GM12878 (cell line): ENCODE measurements at regions not wholly inside any gene's neighbourhood (a gene's known extent, or its start where the extent isn't known, plus 50 kb on each side); places are given as distances from the start of the nearest gene placed in this dataset.

Experiments used
- ATAC-seq: fragments of 200-7000 bp; cut with Tn5 transposase; 3 replicates; pipeline ENCODE4 v1.9.1; 2020; ENCODE audit warnings: mild to moderate bottlenecking, moderate library complexity
- BruUV-seq: library from RNA; stranded (reverse); fragments of 400-500 nt; replicated peaks from 2 replicates; lab custom pipeline; 2021; lab: Mats Ljungman, UMichigan
- CTCF ChIA-PET: fragments of 300-600 bp; sonication (Branson Sonifier 250); formaldehyde crosslinking; extraction: SDS; loops from one replicate; lab custom pipeline; 2021; ENCODE audit warnings: inconsistent platforms; lab: Yijun Ruan, JAX
- POLR2A ChIA-PET: fragments of 350-600 bp; formaldehyde crosslinking; extraction: SDS; loops from one replicate; lab custom pipeline; 2021; ENCODE audit warnings: inconsistent platforms; lab: Charles Lee
- RAD21 ChIA-PET: fragments of 300-600 bp; sonication (Branson Sonifier 250); formaldehyde crosslinking; loops from one replicate; lab custom pipeline; 2023; ENCODE audit warnings: antibody characterized with exemption; ENCODE audit not compliant: unreplicated experiment; lab: Charles Lee
- SMC1A ChIA-PET: fragments of 300-600 bp; sonication (Branson Sonifier 250); formaldehyde crosslinking; loops from one replicate; lab custom pipeline; 2023; ENCODE audit not compliant: unreplicated experiment, uncharacterized antibody; lab: Charles Lee
- DNase-seq: peaks from one replicate; pipeline ENCODE4 v3.0.0-alpha.2; 2011; ENCODE audit warnings: low read depth, low spot score
- FAIRE-seq: peaks from 3 replicates; lab custom pipeline; 2011; peaks lifted over from hg19 to GRCh38; lab: Jason Lieb, UNC
- H2AFZ ChIP-seq: 2 replicates; pipeline ENCODE4 v1.6.0; 2011; ENCODE audit warnings: low read depth, low read length, control low read depth; ENCODE audit not compliant: control insufficient read depth
- H3K27ac ChIP-seq: 2 replicates; pipeline ENCODE4 v1.5.1; 2011; ENCODE audit warnings: control low read depth; ENCODE audit not compliant: control insufficient read depth, insufficient read depth
- H3K27me3 ChIP-seq, 2 experiments: replicated peaks in 1 of 2; 2 replicates each; pipeline versions ENCODE4 v1.6.0 to v1.6.1; 2011; ENCODE audit warnings: low read length in 1 of 2; ENCODE audit not compliant: control insufficient read depth in 2 of 2, insufficient read depth in 2 of 2
- H3K36me3 ChIP-seq, 2 experiments: 2 replicates each; pipeline ENCODE4 v1.5.1; 2011; ENCODE audit warnings: low read length in 1 of 2; ENCODE audit not compliant: control insufficient read depth in 2 of 2, insufficient read depth in 2 of 2
- H3K4me1 ChIP-seq: 2 replicates; pipeline ENCODE4 v1.6.1; 2011; ENCODE audit warnings: mild to moderate bottlenecking, low read length, moderate library complexity, mixed read lengths; ENCODE audit not compliant: control insufficient read depth, insufficient read depth
- H3K4me2 ChIP-seq: 2 replicates; pipeline ENCODE4 v1.6.0; 2011; ENCODE audit warnings: control low read depth; ENCODE audit not compliant: control insufficient read depth, insufficient read depth
- H3K4me3 ChIP-seq: fragments of 200-600 bp; sonication (generic); 2 replicates; pipeline ENCODE4 v1.5.1; 2016
- H3K79me2 ChIP-seq: 2 replicates; pipeline ENCODE4 v1.6.0; 2011; ENCODE audit warnings: low read length; ENCODE audit not compliant: control insufficient read depth, insufficient read depth
- H3K9ac ChIP-seq: 2 replicates; pipeline ENCODE4 v1.8.0; 2011; ENCODE audit warnings: low read length, control low read depth, mixed read lengths; ENCODE audit not compliant: control insufficient read depth, insufficient read depth
- H3K9me3 ChIP-seq: replicated peaks from 3 replicates; pipeline ENCODE4 v1.5.1; 2011; ENCODE audit warnings: mild to moderate bottlenecking, low read length; ENCODE audit not compliant: control insufficient read depth, insufficient read depth
- H4K20me1 ChIP-seq: 2 replicates; pipeline ENCODE4 v1.6.0; 2011; ENCODE audit not compliant: control insufficient read depth, insufficient read depth
- ZSCAN29 ChIP-seq: fragments of 450-650 bp; IDR thresholded peaks from 2 replicates; pipeline ENCODE4 v1.6.1; 2017; ENCODE audit warnings: mild to moderate bottlenecking, moderate library complexity
- WGBS: methylation state at CpG from one replicate; pipeline ENCODE4 v1.1.6; 2016; ENCODE audit warnings: low lambda C conversion rate; ENCODE audit not compliant: insufficient replicate concordance, insufficient coverage; ENCODE audit errors: missing lambda C conversion rate; 5-methylcytosine and 5-hydroxymethylcytosine counted together
- in situ Hi-C: fragments of 300-500 bp; cut with MboI; formaldehyde crosslinking; loops from 9 replicates; pipeline ENCODE4 v1.14.3; 2018; ENCODE audit warnings: mixed read lengths
- intact Hi-C: fragments of 100-400 bp; cut with micrococcal nuclease; formaldehyde crosslinking; loops from one replicate; pipeline ENCODE4 v1.14.2; 2022; ENCODE audit not compliant: unreplicated experiment
- TF ChIP-seq, protein P1 (sequence below): fragments of 450-650 bp; IDR thresholded peaks from 2 replicates; pipeline ENCODE4 v1.6.1; 2018; ENCODE audit warnings: borderline replicate concordance, mild to moderate bottlenecking; ENCODE audit not compliant: partially characterized antibody

DNA sequence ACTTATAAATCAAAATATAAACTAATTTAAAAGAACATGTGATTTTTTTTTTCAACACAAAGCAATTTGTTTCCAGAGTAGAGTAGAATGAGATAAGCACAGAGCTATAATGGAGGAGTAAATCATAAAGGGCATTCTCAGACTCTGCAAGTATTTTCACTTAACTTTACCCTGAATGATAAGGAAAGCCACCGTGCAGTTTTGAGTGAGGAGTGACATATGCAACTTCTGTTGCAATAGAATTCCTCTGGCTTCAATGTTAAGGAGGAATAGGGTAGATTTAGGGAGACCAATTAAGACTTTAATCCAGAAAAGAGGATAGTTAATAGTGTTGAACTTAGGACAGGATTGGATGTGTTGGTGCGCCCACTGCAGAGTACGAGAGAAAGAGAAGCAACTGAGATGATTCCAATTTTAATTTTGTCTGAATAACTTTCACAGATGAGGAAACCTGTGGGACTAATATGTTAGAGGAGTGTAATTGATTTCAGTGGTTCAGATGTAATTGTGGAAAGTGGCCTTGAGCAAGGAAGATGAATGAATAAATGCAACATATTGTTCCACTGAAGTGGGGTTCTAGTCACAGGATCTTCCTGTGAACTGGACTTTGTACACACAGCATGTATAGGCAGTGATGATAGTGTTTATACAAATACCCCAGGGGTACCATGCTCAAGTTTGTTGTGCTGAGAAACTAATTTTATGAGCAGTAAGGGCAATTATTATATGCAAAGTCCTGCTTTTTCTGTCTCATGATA, 255.5 kb upstream of the ANO3 start:
- TF ChIP-seq, protein P1, sequence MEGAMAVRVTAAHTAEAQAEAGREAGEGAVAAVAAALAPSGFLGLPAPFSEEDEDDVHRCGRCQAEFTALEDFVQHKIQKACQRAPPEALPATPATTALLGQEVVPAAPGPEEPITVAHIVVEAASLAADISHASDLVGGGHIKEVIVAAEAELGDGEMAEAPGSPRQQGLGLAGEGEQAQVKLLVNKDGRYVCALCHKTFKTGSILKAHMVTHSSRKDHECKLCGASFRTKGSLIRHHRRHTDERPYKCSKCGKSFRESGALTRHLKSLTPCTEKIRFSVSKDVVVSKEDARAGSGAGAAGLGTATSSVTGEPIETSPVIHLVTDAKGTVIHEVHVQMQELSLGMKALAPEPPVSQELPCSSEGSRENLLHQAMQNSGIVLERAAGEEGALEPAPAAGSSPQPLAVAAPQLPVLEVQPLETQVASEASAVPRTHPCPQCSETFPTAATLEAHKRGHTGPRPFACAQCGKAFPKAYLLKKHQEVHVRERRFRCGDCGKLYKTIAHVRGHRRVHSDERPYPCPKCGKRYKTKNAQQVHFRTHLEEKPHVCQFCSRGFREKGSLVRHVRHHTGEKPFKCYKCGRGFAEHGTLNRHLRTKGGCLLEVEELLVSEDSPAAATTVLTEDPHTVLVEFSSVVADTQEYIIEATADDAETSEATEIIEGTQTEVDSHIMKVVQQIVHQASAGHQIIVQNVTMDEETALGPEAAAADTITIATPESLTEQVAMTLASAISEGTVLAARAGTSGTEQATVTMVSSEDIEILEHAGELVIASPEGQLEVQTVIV = no peak
- TF ChIP-seq ZSCAN29 = no peak
- TF ChIP-seq, all 136 proteins: peak for 0
- ChIA-PET RAD21 (no interaction called here), CTCF (no interaction called here), POLR2A (no interaction called here), SMC1A (interaction anchor here (1.2 kb wide), 1 partner anchor 10 kb away, joined by 4 read pairs; no protein-coding TSS in a partner anchor)
- intact Hi-C loops (no loop called here), in situ Hi-C loops (no loop called here)
- FAIRE-seq = no peak
- ATAC-seq = no peak
- no peaks in the 10 kb centered on the region for H4K20me1 ChIP-seq
- no peak overlapping the region for H3K4me2 ChIP-seq
- H3K4me1 ChIP-seq = no peaks in the 10 kb centered on the region
- no peak for DNase-seq
- no TSS peak for BruUV-seq
- H3K4me3 ChIP-seq = no peak overlapping the region
- no peaks in the 10 kb centered on the region for H3K27me3 ChIP-seq
- no peak overlapping the region for H2AFZ ChIP-seq
- H3K36me3 ChIP-seq = no peaks in the 10 kb centered on the region
- H3K9me3 ChIP-seq = no peaks in the 10 kb centered on the region
- H3K27ac ChIP-seq = no peak overlapping the region
- H3K9ac ChIP-seq = no peak overlapping the region
- 82% methylated on average over 3 of the region's 3 CpGs for WGBS
- H3K79me2 ChIP-seq = no peaks in the 10 kb centered on the region
